PC-9 (cell line): ENCODE measurements at regions not wholly inside any gene's neighbourhood (a gene's known extent, or its start where the extent isn't known, plus 50 kb on each side); places are given as distances from the start of the nearest gene placed in this dataset.

ENCODE experiments used
- BruUV-seq: library from RNA; stranded (reverse); fragments of 400-500 nt; replicated peaks from 2 replicates; lab custom pipeline; 2021; lab: Mats Ljungman, UMichigan
- CTCF ChIA-PET: fragments of 300-600 bp; sonication (Branson Sonifier 250); formaldehyde crosslinking; loops from one replicate; lab custom pipeline; 2022; ENCODE audit warnings: antibody characterized with exemption; lab: Charles Lee
- POLR2A ChIA-PET: fragments of 300-600 bp; sonication (Branson Sonifier 250); formaldehyde crosslinking; loops from one replicate; lab custom pipeline; 2022; ENCODE audit warnings: antibody characterized with exemption; ENCODE audit not compliant: unreplicated experiment; lab: Charles Lee
- DNase-seq, 2 experiments: peaks; one replicate each; pipeline versions ENCODE4 v3.0.0 to v3.0.0-alpha.2; 2015 to 2022; ENCODE audit warnings: mixed read lengths in 1 of 2
- H2AFZ ChIP-seq: fragments of 200-600 bp; sonication (generic); 2 replicates; pipeline ENCODE4 v1.8.1; 2017; ENCODE audit warnings: antibody characterized with exemption
- H3F3A ChIP-seq: fragments of 200-600 bp; sonication (generic); 2 replicates; pipeline ENCODE4 v1.8.1; 2017; ENCODE audit warnings: antibody characterized with exemption, mild to moderate bottlenecking, low read depth; ENCODE audit not compliant: insufficient read depth
- H3K27ac ChIP-seq: fragments of 200-600 bp; sonication (generic); 2 replicates; pipeline ENCODE4 v1.6.1; 2016; ENCODE audit warnings: mixed run types
- H3K27me3 ChIP-seq: fragments of 200-600 bp; sonication (generic); 2 replicates; pipeline ENCODE4 v1.6.1; 2016; ENCODE audit warnings: low read depth, mixed run types; ENCODE audit not compliant: insufficient read depth
- H3K36me3 ChIP-seq: fragments of 200-600 bp; sonication (generic); 2 replicates; pipeline ENCODE4 v1.6.1; 2016; ENCODE audit warnings: low read depth, mixed run types
- H3K4me1 ChIP-seq: fragments of 200-600 bp; sonication (generic); replicated peaks from 2 replicates; pipeline ENCODE4 v1.6.1; 2016; ENCODE audit warnings: mixed run types; ENCODE audit not compliant: insufficient read depth
- H3K4me2 ChIP-seq: fragments of 200-600 bp; sonication (generic); 2 replicates; pipeline ENCODE4 v1.6.1; 2017; ENCODE audit warnings: mixed run types
- H3K4me3 ChIP-seq: fragments of 200-600 bp; sonication (generic); 2 replicates; pipeline ENCODE4 v1.6.1; 2016; ENCODE audit warnings: mixed run types
- H3K79me2 ChIP-seq: fragments of 200-600 bp; sonication (generic); 2 replicates; pipeline ENCODE4 v1.6.1; 2017; ENCODE audit warnings: low read depth, mixed run types
- H3K9me2 ChIP-seq: fragments of 200-600 bp; sonication (generic); 2 replicates; pipeline ENCODE4 v1.8.1; 2017; ENCODE audit warnings: mild to moderate bottlenecking; ENCODE audit not compliant: insufficient read depth
- H3K9me3 ChIP-seq: fragments of 200-600 bp; sonication (generic); 2 replicates; pipeline ENCODE4 v1.8.1; 2016; ENCODE audit warnings: low read depth; ENCODE audit not compliant: insufficient read depth
- H4K20me1 ChIP-seq: fragments of 200-600 bp; sonication (generic); 2 replicates; pipeline ENCODE4 v1.8.1; 2017; ENCODE audit not compliant: insufficient read depth
- EZH2 ChIP-seq: fragments of 200-600 bp; sonication (generic); IDR thresholded peaks from 2 replicates; pipeline ENCODE4 v1.8.0; 2017; ENCODE audit warnings: antibody characterized with exemption, low read depth
- intact Hi-C: fragments of 100-400 bp; cut with micrococcal nuclease; formaldehyde crosslinking; loops from one replicate; pipeline ENCODE4 v1.10.0; 2022; ENCODE audit not compliant: unreplicated experiment
- TF ChIP-seq, protein P1 (sequence below): fragments of 200-600 bp; sonication (generic); conservative IDR thresholded peaks from 2 replicates; pipeline ENCODE4 v1.6.1; 2017; ENCODE audit warnings: mixed run types, antibody characterized with exemption, mild to moderate bottlenecking, moderate library complexity

DNA sequence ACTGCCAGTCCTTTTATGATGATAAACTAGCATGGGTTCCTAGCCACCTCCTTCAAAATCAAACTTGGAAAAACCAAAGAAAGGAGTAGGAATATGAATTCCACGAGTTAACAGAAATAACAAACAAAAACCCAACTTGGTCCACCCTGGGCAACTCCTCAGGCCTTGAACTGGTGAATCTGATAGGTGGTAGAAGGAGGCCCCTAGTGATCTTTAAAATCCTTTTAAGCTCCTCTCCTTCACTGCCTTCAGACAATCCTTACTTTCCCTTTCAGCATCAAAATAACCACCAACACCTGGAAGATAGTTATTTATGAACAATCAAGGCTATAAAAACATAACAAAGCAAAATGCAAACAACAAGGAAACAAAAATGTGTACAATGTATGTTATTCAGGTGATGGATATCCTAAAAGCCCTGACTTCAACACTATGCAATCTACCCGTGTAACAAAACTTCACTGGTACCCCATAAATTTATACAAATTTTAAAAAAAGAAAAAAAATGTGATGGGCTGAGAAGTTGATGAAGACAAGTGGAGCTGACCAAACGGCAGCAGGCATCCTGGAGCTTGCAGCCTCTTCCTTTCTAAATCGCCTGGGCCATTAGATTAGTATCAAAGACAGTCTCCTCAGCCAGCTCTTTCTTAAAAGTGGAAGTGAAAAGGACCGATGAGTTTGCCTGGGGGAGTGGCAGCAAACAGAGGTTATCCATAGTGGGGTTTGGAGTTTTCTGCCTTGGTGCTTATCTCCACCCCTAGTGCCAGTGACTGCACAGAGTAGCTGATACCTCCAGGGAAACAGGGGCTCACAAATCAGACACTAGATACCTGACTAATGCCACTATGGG lies 179.6 kb downstream of the TMA16 start:
- Histone ChIP-seq H3K4me1 (no peaks in the 10 kb centered on the region), H3K27ac (no peak overlapping the region), H3K4me3 (no peak overlapping the region), H3K27me3 (no peaks in the 10 kb centered on the region), H2AFZ (no peak overlapping the region), H3K4me2 (no peak overlapping the region), H3K9me2 (no peaks in the 10 kb centered on the region), H3F3A (no peaks in the 10 kb centered on the region), H4K20me1 (no peaks in the 10 kb centered on the region), H3K36me3 (no peaks in the 10 kb centered on the region), H3K9me3 (no peaks in the 10 kb centered on the region), H3K79me2 (no peaks in the 10 kb centered on the region)
- intact Hi-C loops: no loop called here
- POLR2A ChIA-PET: no interaction called here
- TF ChIP-seq, protein P1, sequence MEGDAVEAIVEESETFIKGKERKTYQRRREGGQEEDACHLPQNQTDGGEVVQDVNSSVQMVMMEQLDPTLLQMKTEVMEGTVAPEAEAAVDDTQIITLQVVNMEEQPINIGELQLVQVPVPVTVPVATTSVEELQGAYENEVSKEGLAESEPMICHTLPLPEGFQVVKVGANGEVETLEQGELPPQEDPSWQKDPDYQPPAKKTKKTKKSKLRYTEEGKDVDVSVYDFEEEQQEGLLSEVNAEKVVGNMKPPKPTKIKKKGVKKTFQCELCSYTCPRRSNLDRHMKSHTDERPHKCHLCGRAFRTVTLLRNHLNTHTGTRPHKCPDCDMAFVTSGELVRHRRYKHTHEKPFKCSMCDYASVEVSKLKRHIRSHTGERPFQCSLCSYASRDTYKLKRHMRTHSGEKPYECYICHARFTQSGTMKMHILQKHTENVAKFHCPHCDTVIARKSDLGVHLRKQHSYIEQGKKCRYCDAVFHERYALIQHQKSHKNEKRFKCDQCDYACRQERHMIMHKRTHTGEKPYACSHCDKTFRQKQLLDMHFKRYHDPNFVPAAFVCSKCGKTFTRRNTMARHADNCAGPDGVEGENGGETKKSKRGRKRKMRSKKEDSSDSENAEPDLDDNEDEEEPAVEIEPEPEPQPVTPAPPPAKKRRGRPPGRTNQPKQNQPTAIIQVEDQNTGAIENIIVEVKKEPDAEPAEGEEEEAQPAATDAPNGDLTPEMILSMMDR: no peak
- TF ChIP-seq EZH2: no peak
- CTCF ChIA-PET: no interaction called here
- BruUV-seq: no TSS peak
- no peak for DNase-seq

DNA sequence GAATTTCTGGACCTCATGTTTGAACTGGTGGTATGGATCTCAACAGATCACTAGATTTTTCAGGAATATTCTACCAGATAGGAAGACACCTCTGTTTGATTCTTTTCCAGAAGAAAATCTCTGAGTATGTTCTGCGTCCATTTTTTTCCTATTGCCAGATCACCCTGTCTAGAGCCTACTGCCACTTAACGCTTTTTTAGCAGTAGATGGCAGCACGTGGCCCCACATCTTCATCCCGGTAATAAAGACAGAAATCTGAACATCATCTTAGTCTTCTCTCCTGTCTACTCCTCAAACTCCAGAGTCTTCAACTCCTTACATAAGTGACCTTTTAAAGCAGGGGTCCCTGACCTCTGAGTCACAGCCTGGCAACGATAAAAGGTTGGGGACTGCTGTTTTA lies 184.7 kb downstream of the TMA16 start:
- H3K27me3 ChIP-seq: no peaks in the 10 kb centered on the region
- H3K27ac ChIP-seq: no peak overlapping the region
- CTCF ChIA-PET: no interaction called here
- no peak overlapping the region for H2AFZ ChIP-seq
- no peaks in the 10 kb centered on the region for H3K79me2 ChIP-seq
- no peak overlapping the region for H3K4me2 ChIP-seq
- H3K9me3 ChIP-seq: no peaks in the 10 kb centered on the region
- no peak overlapping the region for H3K4me3 ChIP-seq
- no peak for DNase-seq
- no peaks in the 10 kb centered on the region for H3K36me3 ChIP-seq
- TF ChIP-seq, protein P1: no peak; the same call in 1 of the 2 replicates
- TF ChIP-seq EZH2: no peak
- no peaks in the 10 kb centered on the region for H3F3A ChIP-seq
- H4K20me1 ChIP-seq: no peaks in the 10 kb centered on the region
- no peaks in the 10 kb centered on the region for H3K4me1 ChIP-seq
- H3K9me2 ChIP-seq: no peaks in the 10 kb centered on the region
- intact Hi-C loops: no loop called here
- POLR2A ChIA-PET: no interaction called here
- no TSS peak for BruUV-seq

GRCh38 chr4:163680386-163681098 lies 186.1 kb downstream of the TMA16 start:
- H3K27me3 ChIP-seq: no peaks in the 10 kb centered on the region
- H2AFZ ChIP-seq: no peak overlapping the region
- no peak for DNase-seq
- H3K4me1 ChIP-seq: no peaks in the 10 kb centered on the region
- no peak overlapping the region for H3K27ac ChIP-seq
- H3K79me2 ChIP-seq: no peaks in the 10 kb centered on the region
- H3K9me3 ChIP-seq: no peaks in the 10 kb centered on the region
- ChIA-PET CTCF (interaction anchor here (0.6 kb wide), 1 partner anchor 177 kb away, joined by 3 read pairs; no protein-coding TSS in a partner anchor), POLR2A (no interaction called here)
- no peaks in the 10 kb centered on the region for H3K9me2 ChIP-seq
- H3K36me3 ChIP-seq: no peaks in the 10 kb centered on the region
- no peak overlapping the region for H3K4me2 ChIP-seq
- intact Hi-C loops: no loop called here
- H4K20me1 ChIP-seq: no peaks in the 10 kb centered on the region
- H3F3A ChIP-seq: no peaks in the 10 kb centered on the region
- no TSS peak for BruUV-seq
- TF ChIP-seq, protein P1: no peak
- no peak for TF ChIP-seq EZH2
- H3K4me3 ChIP-seq: no peak overlapping the region
